SU-DHL-6 (cell line): ENCODE measurements at regions not wholly inside any gene's neighbourhood (a gene's known extent, or its start where the extent isn't known, plus 50 kb on each side); places are given as distances from the start of the nearest gene placed in this dataset.

Source experiments
- EZH2phosphoT487 ChIP-seq: fragments of 200-600 bp; sonication (generic), shearing (Covaris generic); conservative IDR thresholded peaks from 2 replicates; pipeline ENCODE4 v1.6.1; 2018; ENCODE audit warnings: mild to moderate bottlenecking, antibody characterized with exemption, low read length, moderate library complexity, mixed read lengths
- TF ChIP-seq, protein P1 (sequence below): fragments of 200-600 bp; sonication (generic); IDR thresholded peaks from one replicate; pipeline ENCODE4 v1.5.1; 2017; ENCODE audit warnings: antibody characterized with exemption, mild to moderate bottlenecking, low read length, moderate library complexity; ENCODE audit not compliant: insufficient read depth, poor library complexity, severe bottlenecking

DNA sequence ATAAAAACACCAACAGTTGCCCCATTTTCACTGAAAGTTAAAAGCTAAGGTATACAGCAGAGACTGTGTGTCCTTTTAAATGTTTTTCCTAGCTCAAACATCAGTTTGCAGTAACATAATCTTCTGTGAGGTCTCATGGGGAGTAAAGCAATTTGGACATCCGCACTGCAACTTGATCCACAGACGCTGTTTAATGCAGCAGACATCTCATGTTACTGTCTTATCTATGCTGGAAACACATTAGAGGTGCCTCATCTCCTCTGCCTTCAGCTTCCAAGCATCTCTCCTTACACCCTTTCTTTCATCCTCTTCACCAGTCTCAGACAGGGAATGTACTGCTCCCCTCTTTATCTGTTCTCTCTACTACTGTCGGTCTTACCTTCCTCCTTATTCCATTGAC, 53.7 kb upstream of the ATP11B start:
- TF ChIP-seq, protein P1, sequence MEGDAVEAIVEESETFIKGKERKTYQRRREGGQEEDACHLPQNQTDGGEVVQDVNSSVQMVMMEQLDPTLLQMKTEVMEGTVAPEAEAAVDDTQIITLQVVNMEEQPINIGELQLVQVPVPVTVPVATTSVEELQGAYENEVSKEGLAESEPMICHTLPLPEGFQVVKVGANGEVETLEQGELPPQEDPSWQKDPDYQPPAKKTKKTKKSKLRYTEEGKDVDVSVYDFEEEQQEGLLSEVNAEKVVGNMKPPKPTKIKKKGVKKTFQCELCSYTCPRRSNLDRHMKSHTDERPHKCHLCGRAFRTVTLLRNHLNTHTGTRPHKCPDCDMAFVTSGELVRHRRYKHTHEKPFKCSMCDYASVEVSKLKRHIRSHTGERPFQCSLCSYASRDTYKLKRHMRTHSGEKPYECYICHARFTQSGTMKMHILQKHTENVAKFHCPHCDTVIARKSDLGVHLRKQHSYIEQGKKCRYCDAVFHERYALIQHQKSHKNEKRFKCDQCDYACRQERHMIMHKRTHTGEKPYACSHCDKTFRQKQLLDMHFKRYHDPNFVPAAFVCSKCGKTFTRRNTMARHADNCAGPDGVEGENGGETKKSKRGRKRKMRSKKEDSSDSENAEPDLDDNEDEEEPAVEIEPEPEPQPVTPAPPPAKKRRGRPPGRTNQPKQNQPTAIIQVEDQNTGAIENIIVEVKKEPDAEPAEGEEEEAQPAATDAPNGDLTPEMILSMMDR: no peak
- no peak for TF ChIP-seq EZH2phosphoT487
